B cell (primary cell): ENCODE measurements at regions not wholly inside any gene's neighbourhood (a gene's known extent, or its start where the extent isn't known, plus 50 kb on each side); places are given as distances from the start of the nearest gene placed in this dataset.

Source experiments
- ATAC-seq: fragments of 200-7000 bp; cut with Tn5 transposase; one replicate; pipeline ENCODE4 v1.10.0; 2021; ENCODE audit warnings: low read depth, mild to moderate bottlenecking, moderate number of reproducible peaks, moderate library complexity
- CTCF ChIA-PET: fragments of 350-600 bp; sonication (Branson Sonifier 250); formaldehyde crosslinking; loops from one replicate; lab custom pipeline; 2021; ENCODE audit warnings: antibody characterized with exemption, inconsistent platforms; lab: Charles Lee
- POLR2A ChIA-PET: fragments of 350-600 bp; sonication (Branson Sonifier 250); formaldehyde crosslinking; loops from one replicate; lab custom pipeline; 2021; ENCODE audit warnings: antibody characterized with exemption; lab: Charles Lee
- DNase-seq: peaks from one replicate; pipeline ENCODE4 v3.0.0; 2013
- H2AFZ ChIP-seq: 2 replicates; pipeline ENCODE4 v1.6.1; 2012; ENCODE audit warnings: mild to moderate bottlenecking, low read depth, low read length; ENCODE audit not compliant: insufficient read depth, poor library complexity, severe bottlenecking
- H3K27ac ChIP-seq, 2 donors: 1 replicate in 1 of 2; 2 replicates in 1 of 2; pipeline ENCODE4 v1.5.1; 2012 to 2013; ENCODE audit warnings: low read length in 2 of 2, mild to moderate bottlenecking in 2 of 2, moderate library complexity in 1 of 2
- H3K27me3 ChIP-seq, 4 experiments: fragments of 200-600 bp in 1 of 4; sonication (generic) in 1 of 4; replicated peaks in 1 of 4; 1 replicate in 2 of 4; 2 replicates in 2 of 4; pipeline versions ENCODE4 v1.6.1 to v1.7.0; 2013 to 2016; ENCODE audit warnings: low read length in 3 of 4, mild to moderate bottlenecking in 2 of 4, mixed read lengths in 1 of 4, moderate library complexity in 1 of 4; ENCODE audit not compliant: insufficient read depth in 4 of 4, control insufficient read depth in 3 of 4; ENCODE audit errors: control extremely low read depth in 1 of 4
- H3K36me3 ChIP-seq, 2 experiments: replicated peaks in 1 of 2; 1 replicate in 1 of 2; 2 replicates in 1 of 2; pipeline versions ENCODE4 v1.6.1 to v1.7.1; 2013; ENCODE audit warnings: low read length in 1 of 2; ENCODE audit not compliant: insufficient read depth in 2 of 2, control insufficient read depth in 1 of 2; ENCODE audit errors: control extremely low read depth in 1 of 2, extremely low read depth in 1 of 2
- H3K4me1 ChIP-seq, 2 donors: fragments of 200-600 bp in 1 of 2; sonication (generic) in 1 of 2; 1 replicate in 1 of 2; 2 replicates in 1 of 2; pipeline versions ENCODE4 v1.5.1 to v1.6.1; 2013 to 2017; ENCODE audit warnings: low read length in 2 of 2; ENCODE audit not compliant: control insufficient read depth in 2 of 2, insufficient read depth in 2 of 2
- H3K4me2 ChIP-seq: replicated peaks from 2 replicates; pipeline ENCODE3; 2012; ENCODE audit warnings: mild to moderate bottlenecking, low read depth, low read length; ENCODE audit not compliant: poor library complexity, severe bottlenecking
- H3K4me3 ChIP-seq, 5 experiments: fragments of 200-600 bp in 1 of 5; sonication (generic) in 1 of 5; 1 replicate in 3 of 5; 2 replicates in 2 of 5; pipeline versions ENCODE4 v1.5.1 to v1.7.0; 2011 to 2016; ENCODE audit warnings: low read length in 4 of 5, mild to moderate bottlenecking in 4 of 5, low read depth in 2 of 5, control low read depth in 1 of 5, moderate library complexity in 1 of 5; ENCODE audit not compliant: insufficient read depth in 1 of 5; ENCODE audit errors: control extremely low read depth in 1 of 5, extremely low read depth in 1 of 5
- H3K79me2 ChIP-seq: fragments of 200-600 bp; sonication (generic); one replicate; pipeline ENCODE4 v1.6.0; 2016; ENCODE audit warnings: low read length; ENCODE audit not compliant: control insufficient read depth, insufficient read depth
- H3K9ac ChIP-seq: fragments of 200-600 bp; sonication (generic); 2 replicates; pipeline ENCODE4 v1.6.1; 2017; ENCODE audit warnings: mild to moderate bottlenecking, low read length, moderate library complexity
- H3K9me3 ChIP-seq, 3 donors: one replicate each; pipeline versions ENCODE4 v1.6.1 to v1.7.1; 2013; ENCODE audit warnings: low read length in 2 of 3; ENCODE audit not compliant: control insufficient read depth in 2 of 3, insufficient read depth in 1 of 3; ENCODE audit errors: control extremely low read depth in 1 of 3
- H4K20me1 ChIP-seq: 2 replicates; pipeline ENCODE4 v1.6.0; 2012; ENCODE audit warnings: mild to moderate bottlenecking, low read length; ENCODE audit not compliant: insufficient read depth, control insufficient read depth, poor library complexity, severe bottlenecking
- H3K27ac Mint-ChIP-seq: one replicate; pipeline ENCODE4 v1.8.0; 2021; ENCODE audit warnings: mixed read lengths
- H3K27me3 Mint-ChIP-seq: one replicate; pipeline ENCODE4 v1.8.0; 2021; ENCODE audit warnings: mixed read lengths
- H3K4me1 Mint-ChIP-seq: one replicate; pipeline ENCODE4 v1.8.0; 2021; ENCODE audit warnings: mixed read lengths
- H3K4me3 Mint-ChIP-seq: one replicate; pipeline ENCODE4 v1.8.0; 2021; ENCODE audit warnings: mixed read lengths
- H3K9me3 Mint-ChIP-seq: one replicate; pipeline ENCODE4 v1.8.0; 2022; ENCODE audit warnings: mixed read lengths; ENCODE audit not compliant: insufficient read depth
- EZH2 ChIP-seq: IDR thresholded peaks from 2 replicates; pipeline ENCODE4 v1.6.1; 2012; ENCODE audit warnings: borderline replicate concordance, low read depth, mild to moderate bottlenecking, moderate library complexity, low read length; ENCODE audit not compliant: insufficient read depth, poor library complexity, severe bottlenecking
- WGBS: methylation state at CpG from one replicate; pipeline ENCODE4 v1.1.5; 2013; ENCODE audit warnings: missing lambda C conversion rate; ENCODE audit not compliant: insufficient coverage; 5-methylcytosine and 5-hydroxymethylcytosine counted together
- intact Hi-C: fragments of 100-400 bp; cut with micrococcal nuclease; formaldehyde crosslinking; loops from one replicate; pipeline ENCODE4 v1.10.0; 2022
- TF ChIP-seq, protein P1 (sequence below): fragments of 200-600 bp; IDR thresholded peaks from one replicate; pipeline ENCODE4 v1.8.0; 2022; ENCODE audit warnings: antibody characterized with exemption, mild to moderate bottlenecking

DNA sequence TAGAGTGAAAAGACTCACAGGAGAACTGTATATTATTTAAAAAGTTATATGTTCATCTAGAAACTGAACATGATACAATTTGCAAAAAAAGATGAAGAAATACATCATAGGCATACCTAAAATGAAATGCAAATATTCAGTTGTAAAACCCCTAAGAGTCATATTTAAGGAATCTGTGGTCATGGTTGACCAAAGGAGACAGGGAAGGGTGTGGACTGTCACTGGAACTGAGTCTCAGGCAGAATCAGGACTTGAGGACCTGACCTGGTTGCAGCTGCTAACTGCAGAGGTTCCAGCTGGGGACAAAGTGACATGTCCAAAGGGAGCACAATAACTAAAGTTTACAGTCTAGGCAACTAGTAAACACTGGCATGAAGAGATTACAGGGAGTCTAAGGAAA, 211.3 kb upstream of the RAG2 start:
- H3K9me3 Mint-ChIP-seq, result no peaks in the 10 kb centered on the region
- Histone ChIP-seq H3K4me1 (no peaks in the 10 kb centered on the region), H3K4me2 (no peak overlapping the region), H3K27me3 (no peaks in the 10 kb centered on the region), H3K36me3 (no peaks in the 10 kb centered on the region), H3K9me3 (no peaks in the 10 kb centered on the region), H3K9ac (no peak overlapping the region), H4K20me1 (no peaks in the 10 kb centered on the region), H3K79me2 (no peaks in the 10 kb centered on the region), H2AFZ (no peak overlapping the region), H3K4me3 (no peak overlapping the region), H3K27ac (no peak overlapping the region)
- peaks cover 3% of the 10 kb centered on the region for H3K27me3 Mint-ChIP-seq
- TF ChIP-seq EZH2, result no peak
- TF ChIP-seq, protein P1, sequence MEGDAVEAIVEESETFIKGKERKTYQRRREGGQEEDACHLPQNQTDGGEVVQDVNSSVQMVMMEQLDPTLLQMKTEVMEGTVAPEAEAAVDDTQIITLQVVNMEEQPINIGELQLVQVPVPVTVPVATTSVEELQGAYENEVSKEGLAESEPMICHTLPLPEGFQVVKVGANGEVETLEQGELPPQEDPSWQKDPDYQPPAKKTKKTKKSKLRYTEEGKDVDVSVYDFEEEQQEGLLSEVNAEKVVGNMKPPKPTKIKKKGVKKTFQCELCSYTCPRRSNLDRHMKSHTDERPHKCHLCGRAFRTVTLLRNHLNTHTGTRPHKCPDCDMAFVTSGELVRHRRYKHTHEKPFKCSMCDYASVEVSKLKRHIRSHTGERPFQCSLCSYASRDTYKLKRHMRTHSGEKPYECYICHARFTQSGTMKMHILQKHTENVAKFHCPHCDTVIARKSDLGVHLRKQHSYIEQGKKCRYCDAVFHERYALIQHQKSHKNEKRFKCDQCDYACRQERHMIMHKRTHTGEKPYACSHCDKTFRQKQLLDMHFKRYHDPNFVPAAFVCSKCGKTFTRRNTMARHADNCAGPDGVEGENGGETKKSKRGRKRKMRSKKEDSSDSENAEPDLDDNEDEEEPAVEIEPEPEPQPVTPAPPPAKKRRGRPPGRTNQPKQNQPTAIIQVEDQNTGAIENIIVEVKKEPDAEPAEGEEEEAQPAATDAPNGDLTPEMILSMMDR, result no peak
- intact Hi-C loops, result no loop called here
- POLR2A ChIA-PET, result no interaction called here
- ATAC-seq (no peak), DNase-seq (no peak)
- H3K4me3 Mint-ChIP-seq, result no peak overlapping the region
- H3K4me1 Mint-ChIP-seq, result no peaks in the 10 kb centered on the region
- no peak overlapping the region for H3K27ac Mint-ChIP-seq
- CTCF ChIA-PET, result interaction anchor here (1.1 kb wide), 1 partner anchor 11 kb away, joined by 3 read pairs; no protein-coding TSS in a partner anchor

DNA sequence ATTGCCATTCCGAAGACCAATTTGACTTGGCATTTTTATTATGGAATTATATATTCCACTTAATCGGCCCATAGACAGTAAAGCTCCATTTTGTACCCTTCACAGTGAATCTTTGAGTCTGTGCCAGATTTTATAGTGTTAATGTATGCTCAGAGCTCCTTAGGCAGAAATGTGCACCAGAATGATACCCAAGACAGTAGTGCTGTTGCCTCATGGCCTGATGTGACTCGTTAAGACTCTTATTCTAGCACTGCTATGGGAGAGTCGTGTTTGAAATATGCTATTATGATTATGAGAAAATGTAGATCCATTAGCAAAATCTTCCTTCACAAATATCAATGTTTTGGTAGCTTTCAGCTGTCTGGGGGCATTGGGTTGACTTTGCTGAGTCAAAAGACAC, 209.8 kb upstream of the RAG2 start:
- no peak overlapping the region for H3K4me2 ChIP-seq
- Mint-ChIP-seq H3K4me1 (no peaks in the 10 kb centered on the region), H3K27me3 (peaks cover 3% of the 10 kb centered on the region), H3K4me3 (no peak overlapping the region), H3K9me3 (no peaks in the 10 kb centered on the region), H3K27ac (no peak overlapping the region)
- no peak for ATAC-seq
- intact Hi-C loops, result no loop called here
- CTCF ChIA-PET, result no interaction called here
- no peaks in the 10 kb centered on the region for H3K36me3 ChIP-seq
- no peak overlapping the region for H3K4me3 ChIP-seq
- no peak overlapping the region for H2AFZ ChIP-seq
- H3K27me3 ChIP-seq, result no peaks in the 10 kb centered on the region
- DNase-seq, result no peak
- H3K9ac ChIP-seq, result no peak overlapping the region
- POLR2A ChIA-PET, result no interaction called here
- no peaks in the 10 kb centered on the region for H3K4me1 ChIP-seq
- no peaks in the 10 kb centered on the region for H4K20me1 ChIP-seq
- TF ChIP-seq EZH2, result no peak
- TF ChIP-seq, protein P1, result no peak
- WGBS, result no CpG with 5 or more reads among the region's 4 CpGs
- no peak overlapping the region for H3K27ac ChIP-seq
- no peaks in the 10 kb centered on the region for H3K9me3 ChIP-seq
- H3K79me2 ChIP-seq, result no peaks in the 10 kb centered on the region
